GF-D8 (cell line): ENCODE measurements at regions not wholly inside any gene's neighbourhood (a gene's known extent, or its start where the extent isn't known, plus 50 kb on each side); places are given as distances from the start of the nearest gene placed in this dataset.

Experiments
- DNase-seq: peaks from one replicate; lab custom pipeline; 2025; lab: John Stamatoyannopoulos, UW

GRCh38 chr7:70986297-70986696 is 145.6 kb upstream of the GALNT17 start:
- DNase-seq: no peak

GRCh38 chr7:70994176-70994575 is 137.8 kb upstream of the GALNT17 start:
- no peak for DNase-seq

- no peak for DNase-seq
These were observed 134.7 kb upstream of the GALNT17 start for GRCh38 chr7:70997261-70997660.

GRCh38 chr7:71005109-71005508 is 126.8 kb upstream of the GALNT17 start:
- no peak for DNase-seq

GRCh38 chr7:71009636-71010035 is 122.3 kb upstream of the GALNT17 start:
- DNase-seq: no peak

- no peak for DNase-seq
These were observed 116.6 kb upstream of the GALNT17 start for GRCh38 chr7:71015252-71015900.

- DNase-seq: no peak
These were observed 115.5 kb upstream of the GALNT17 start for GRCh38 chr7:71016401-71016800.

- DNase-seq: no peak
These were observed 114.3 kb upstream of the GALNT17 start for GRCh38 chr7:71017602-71018001.

- no peak for DNase-seq
These were observed 112.2 kb upstream of the GALNT17 start for GRCh38 chr7:71019706-71020105.

GRCh38 chr7:71021131-71021530 is 110.8 kb upstream of the GALNT17 start:
- DNase-seq: no peak

- DNase-seq: no peak
These were observed 105.3 kb upstream of the GALNT17 start for GRCh38 chr7:71026680-71027079.

GRCh38 chr7:71034243-71034642 is 97.7 kb upstream of the GALNT17 start:
- DNase-seq: no peak

- no peak for DNase-seq
These were observed 89.4 kb upstream of the GALNT17 start for GRCh38 chr7:71042591-71042990.

- no peak for DNase-seq
These were observed 81.5 kb upstream of the GALNT17 start for GRCh38 chr7:71050492-71050891.

- DNase-seq: no peak
These were observed 76.4 kb upstream of the GALNT17 start for GRCh38 chr7:71055504-71055903.

GRCh38 chr7:71077743-71078476 is 54.0 kb upstream of the GALNT17 start:
- no peak for DNase-seq
